Activated CD4-positive, alpha-beta memory T cell treated with anti-CD3 and anti-CD28 coated beads, Interleukin-2, amount 10 ng/mL, durations not matched to agents 7 days and 5 days (primary cell): ENCODE measurements at regions not wholly inside any gene's neighbourhood (a gene's known extent, or its start where the extent isn't known, plus 50 kb on each side); places are given as distances from the start of the nearest gene placed in this dataset.

Source experiments
- CTCF ChIA-PET: fragments of 350-600 bp; sonication (Branson Sonifier 250); formaldehyde crosslinking; loops from one replicate; lab custom pipeline; 2021; ENCODE audit warnings: antibody characterized with exemption, inconsistent platforms; lab: Charles Lee
- POLR2A ChIA-PET: fragments of 350-600 bp; sonication (Branson Sonifier 250); formaldehyde crosslinking; loops from one replicate; lab custom pipeline; 2021; ENCODE audit warnings: antibody characterized with exemption; lab: Charles Lee
- DNase-seq: peaks from one replicate; pipeline ENCODE4 v3.0.0-alpha.2; 2020
- H3K27ac Mint-ChIP-seq: one replicate; pipeline ENCODE4 v1.8.0; 2021; ENCODE audit warnings: mild to moderate bottlenecking, mixed read lengths
- H3K27me3 Mint-ChIP-seq: one replicate; pipeline ENCODE4 v1.8.0; 2021; ENCODE audit warnings: mixed read lengths
- H3K36me3 Mint-ChIP-seq: one replicate; pipeline ENCODE4 v1.8.0; 2021; ENCODE audit warnings: low read depth, mixed read lengths
- H3K4me1 Mint-ChIP-seq: one replicate; pipeline ENCODE4 v1.8.0; 2021; ENCODE audit warnings: mixed read lengths
- H3K4me3 Mint-ChIP-seq: one replicate; pipeline ENCODE4 v1.8.0; 2021; ENCODE audit warnings: mild to moderate bottlenecking, mixed read lengths
- H3K9me3 Mint-ChIP-seq: one replicate; pipeline ENCODE4 v1.8.0; 2021; ENCODE audit warnings: mixed read lengths

DNA sequence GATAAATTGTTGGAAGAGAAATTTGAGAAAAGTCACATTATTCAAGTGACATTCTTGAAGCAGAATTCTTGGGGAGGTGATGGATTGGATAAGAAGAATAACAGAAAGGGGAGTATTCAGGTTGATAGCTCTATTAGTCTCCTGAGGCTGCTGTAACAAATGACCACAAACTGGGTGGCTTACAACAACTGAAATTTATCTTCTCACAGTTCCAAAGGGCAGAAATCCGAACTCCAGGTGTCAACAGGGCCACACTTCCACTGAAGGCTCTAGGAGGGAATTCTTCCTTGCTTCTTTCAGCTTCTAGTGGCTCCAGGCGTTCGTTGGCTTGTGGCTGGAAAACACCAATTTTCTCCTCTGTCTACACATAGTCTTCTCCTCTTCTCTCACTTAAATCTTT lies 99.8 kb downstream of the TES start:
- Mint-ChIP-seq H3K27me3 (peaks cover 7% of the 10 kb centered on the region), H3K9me3 (no peaks in the 10 kb centered on the region), H3K36me3 (no peaks in the 10 kb centered on the region), H3K4me3 (no peak overlapping the region), H3K4me1 (no peaks in the 10 kb centered on the region), H3K27ac (no peak overlapping the region)
- DNase-seq, result no peak
- POLR2A ChIA-PET, result no interaction called here
- CTCF ChIA-PET, result no interaction called here

DNA sequence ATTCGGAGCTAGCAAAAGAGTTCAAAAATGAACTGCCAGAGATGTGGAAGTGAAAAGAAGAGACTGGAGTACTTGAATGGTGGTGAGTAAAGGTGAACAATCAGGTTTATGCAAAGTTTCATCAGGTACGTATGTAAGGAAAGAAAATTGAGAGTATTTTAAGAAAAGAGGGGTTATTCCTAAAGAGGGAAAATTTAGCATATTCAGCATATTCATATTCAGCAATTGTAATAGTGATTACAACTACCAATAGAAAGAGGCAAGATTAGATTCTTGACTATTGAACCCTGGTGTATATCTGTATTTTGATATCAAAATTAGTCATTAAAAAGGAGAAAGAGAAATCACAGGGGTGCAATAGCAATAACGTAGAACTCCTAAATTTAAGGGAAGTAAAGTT lies 100.9 kb downstream of the TES start:
- DNase-seq, result no peak
- no peaks in the 10 kb centered on the region for H3K36me3 Mint-ChIP-seq
- peaks cover under 1% of the 10 kb centered on the region for H3K4me1 Mint-ChIP-seq
- no peak overlapping the region for H3K27ac Mint-ChIP-seq
- H3K27me3 Mint-ChIP-seq, result peaks cover 2% of the 10 kb centered on the region
- no peak overlapping the region for H3K4me3 Mint-ChIP-seq
- ChIA-PET CTCF (no interaction called here), POLR2A (no interaction called here)
- H3K9me3 Mint-ChIP-seq, result no peaks in the 10 kb centered on the region

DNA sequence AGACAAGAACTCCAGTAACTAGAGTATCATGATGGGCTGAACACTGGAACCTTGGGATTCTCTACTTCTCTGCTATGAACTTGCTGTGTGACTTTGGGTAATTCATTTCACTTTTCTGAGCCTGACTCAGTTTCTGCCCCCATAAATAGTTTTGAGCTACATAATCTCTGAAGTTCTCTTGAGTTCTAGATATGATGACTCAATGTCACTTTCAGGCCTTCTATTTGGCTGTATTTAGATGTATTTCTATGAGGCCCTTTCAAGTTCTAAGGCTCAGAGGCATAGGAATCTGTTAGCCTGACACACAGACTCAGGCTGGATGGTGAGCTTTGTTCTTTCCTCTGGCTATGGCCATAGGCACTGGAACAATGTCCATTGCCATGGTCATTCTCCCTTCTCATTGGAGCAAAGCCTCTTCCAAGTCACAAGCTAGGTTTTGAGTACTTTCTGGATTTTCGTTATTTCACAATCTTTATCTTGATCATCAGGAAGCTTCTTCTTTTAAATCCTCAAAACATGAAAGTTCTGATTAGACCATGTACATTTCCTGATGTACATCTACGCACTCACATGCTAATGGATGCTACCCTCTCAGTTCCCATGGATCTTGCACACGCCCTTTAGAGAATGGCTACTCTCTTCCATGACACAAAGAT lies 101.6 kb downstream of the TES start:
- H3K4me3 Mint-ChIP-seq, result no peak overlapping the region

GRCh38 chr7:116315293-116315692 lies 105.0 kb downstream of the TES start:
- CTCF ChIA-PET, result no interaction called here
- DNase-seq, result no peak
- POLR2A ChIA-PET, result no interaction called here
- no peak overlapping the region for H3K4me3 Mint-ChIP-seq
- no peaks in the 10 kb centered on the region for H3K9me3 Mint-ChIP-seq
- H3K27me3 Mint-ChIP-seq, result peaks cover 7% of the 10 kb centered on the region
- H3K27ac Mint-ChIP-seq, result no peak overlapping the region
- no peaks in the 10 kb centered on the region for H3K36me3 Mint-ChIP-seq
- H3K4me1 Mint-ChIP-seq, result peaks cover 13% of the 10 kb centered on the region

More for the DNA sequence above, 101.6 kb downstream of the TES start:
- Mint-ChIP-seq H3K27me3 (peaks cover 2% of the 10 kb centered on the region), H3K4me1 (peaks cover 7% of the 10 kb centered on the region), H3K36me3 (no peaks in the 10 kb centered on the region), H3K27ac (no peak overlapping the region), H3K9me3 (no peaks in the 10 kb centered on the region)
- ChIA-PET POLR2A (no interaction called here), CTCF (no interaction called here)
- no peak for DNase-seq

DNA sequence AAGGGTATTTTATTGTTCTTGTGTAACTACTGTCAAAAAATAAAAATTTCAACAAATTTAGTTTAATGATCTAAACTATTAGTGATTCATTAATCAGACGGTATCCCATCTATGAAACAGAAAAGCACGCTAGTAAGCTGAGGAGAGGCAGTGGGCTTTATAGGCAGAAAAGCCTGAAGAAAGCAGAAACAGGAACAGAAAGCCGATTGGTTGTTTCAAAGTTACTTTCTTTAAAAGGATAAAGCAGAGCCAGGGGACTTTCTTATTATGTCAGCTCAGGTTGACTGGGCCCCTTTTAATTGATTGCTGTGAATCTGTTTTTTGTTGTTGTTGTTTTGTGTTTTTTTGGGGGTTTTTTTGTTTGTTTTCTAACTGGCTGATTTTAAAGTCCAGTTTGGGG lies 105.5 kb downstream of the TES start:
- Mint-ChIP-seq H3K27ac (no peak overlapping the region), H3K36me3 (no peaks in the 10 kb centered on the region), H3K9me3 (no peaks in the 10 kb centered on the region), H3K4me1 (peaks cover 13% of the 10 kb centered on the region), H3K27me3 (peaks cover 7% of the 10 kb centered on the region), H3K4me3 (no peak overlapping the region)
- POLR2A ChIA-PET, result no interaction called here
- no peak for DNase-seq
- CTCF ChIA-PET, result no interaction called here

DNA sequence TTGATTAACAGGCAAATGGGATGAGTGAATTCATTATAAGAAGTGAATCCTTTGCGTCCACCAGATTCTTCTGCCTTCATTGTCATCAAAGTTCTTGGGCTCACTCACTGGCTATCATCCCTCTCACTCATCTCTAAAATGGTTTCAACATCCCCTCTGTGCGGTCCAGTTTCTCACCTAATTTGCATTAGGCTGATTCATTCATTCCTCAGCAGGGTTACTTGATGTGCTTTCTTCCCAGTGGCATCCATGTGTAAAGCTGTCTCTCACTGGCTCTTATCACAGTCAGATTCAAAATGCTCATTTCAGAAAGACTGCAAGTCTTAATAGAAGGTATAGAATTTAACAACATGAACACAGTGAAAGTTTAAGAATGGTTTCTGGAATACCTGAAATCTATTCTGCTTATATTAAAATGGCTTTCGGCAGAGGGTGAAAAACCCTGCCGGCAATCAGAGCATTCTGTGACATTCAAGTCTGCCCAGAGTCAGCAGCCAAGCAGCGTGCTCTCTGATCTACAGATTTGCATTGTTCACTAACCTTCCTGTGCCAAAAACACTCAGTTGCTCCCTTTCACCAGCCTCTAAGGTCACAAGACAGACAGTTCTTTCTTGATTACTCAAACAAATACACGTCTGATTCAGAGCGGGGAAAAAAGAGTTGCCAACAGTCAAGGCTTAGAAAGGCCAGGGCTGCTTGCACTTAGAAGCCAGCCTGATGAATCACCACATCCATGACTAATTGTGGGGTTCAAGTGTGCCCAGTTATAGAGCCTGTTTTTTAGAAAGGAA lies 106.7 kb downstream of the TES start:
- H3K27ac Mint-ChIP-seq, result no peak overlapping the region
- DNase-seq, result peak; percentile 24
- peaks cover 13% of the 10 kb centered on the region for H3K4me1 Mint-ChIP-seq

GRCh38 chr7:116317907-116318306 lies 107.6 kb downstream of the TES start:
- ChIA-PET POLR2A (no interaction called here), CTCF (no interaction called here)
- Mint-ChIP-seq H3K27me3 (peaks cover 9% of the 10 kb centered on the region), H3K4me1 (peaks cover 13% of the 10 kb centered on the region), H3K36me3 (no peaks in the 10 kb centered on the region), H3K4me3 (no peak overlapping the region), H3K27ac (no peak overlapping the region), H3K9me3 (no peaks in the 10 kb centered on the region)
- no peak for DNase-seq

More for the DNA sequence above, 106.7 kb downstream of the TES start:
- POLR2A ChIA-PET, result no interaction called here
- Mint-ChIP-seq H3K27me3 (peaks cover 7% of the 10 kb centered on the region), H3K4me3 (no peak overlapping the region), H3K36me3 (no peaks in the 10 kb centered on the region), H3K9me3 (no peaks in the 10 kb centered on the region)
- CTCF ChIA-PET, result no interaction called here

GRCh38 chr7:116322541-116322940 lies 112.2 kb downstream of the TES start:
- peaks cover 10% of the 10 kb centered on the region for H3K27me3 Mint-ChIP-seq
- DNase-seq, result no peak
- ChIA-PET CTCF (no interaction called here), POLR2A (no interaction called here)
- no peak overlapping the region for H3K27ac Mint-ChIP-seq
- no peaks in the 10 kb centered on the region for H3K36me3 Mint-ChIP-seq
- no peaks in the 10 kb centered on the region for H3K4me1 Mint-ChIP-seq
- H3K4me3 Mint-ChIP-seq, result no peak overlapping the region
- no peaks in the 10 kb centered on the region for H3K9me3 Mint-ChIP-seq

DNA sequence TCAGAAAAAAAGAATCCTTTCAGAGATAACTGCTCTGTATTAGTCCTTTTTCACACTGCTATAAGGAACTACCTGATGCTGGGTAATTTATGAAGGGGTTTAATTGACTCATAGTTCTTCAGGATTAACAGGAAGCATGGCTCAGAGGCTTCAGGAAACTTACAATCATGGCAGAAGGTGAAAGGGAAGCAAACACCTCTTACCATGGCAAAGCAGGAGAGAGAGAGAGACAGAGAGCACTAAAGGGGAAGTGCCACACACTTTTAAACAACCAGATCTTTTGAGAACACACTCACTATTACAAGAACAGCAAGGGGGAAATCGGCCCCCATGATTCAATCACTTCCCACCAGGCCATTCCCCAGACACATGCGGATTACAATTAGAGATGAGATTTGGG lies 114.2 kb downstream of the TES start:
- Mint-ChIP-seq H3K4me3 (no peak overlapping the region), H3K9me3 (no peaks in the 10 kb centered on the region), H3K27me3 (peaks cover 11% of the 10 kb centered on the region), H3K27ac (no peak overlapping the region), H3K4me1 (no peaks in the 10 kb centered on the region), H3K36me3 (no peaks in the 10 kb centered on the region)
- POLR2A ChIA-PET, result no interaction called here
- DNase-seq, result no peak
- CTCF ChIA-PET, result no interaction called here

GRCh38 chr7:116325517-116325916 lies 115.2 kb downstream of the TES start:
- CTCF ChIA-PET, result no interaction called here
- POLR2A ChIA-PET, result no interaction called here
- no peaks in the 10 kb centered on the region for H3K36me3 Mint-ChIP-seq
- no peak overlapping the region for H3K4me3 Mint-ChIP-seq
- no peaks in the 10 kb centered on the region for H3K9me3 Mint-ChIP-seq
- peaks cover 15% of the 10 kb centered on the region for H3K27me3 Mint-ChIP-seq
- H3K27ac Mint-ChIP-seq, result no peak overlapping the region
- no peaks in the 10 kb centered on the region for H3K4me1 Mint-ChIP-seq
- DNase-seq, result no peak

DNA sequence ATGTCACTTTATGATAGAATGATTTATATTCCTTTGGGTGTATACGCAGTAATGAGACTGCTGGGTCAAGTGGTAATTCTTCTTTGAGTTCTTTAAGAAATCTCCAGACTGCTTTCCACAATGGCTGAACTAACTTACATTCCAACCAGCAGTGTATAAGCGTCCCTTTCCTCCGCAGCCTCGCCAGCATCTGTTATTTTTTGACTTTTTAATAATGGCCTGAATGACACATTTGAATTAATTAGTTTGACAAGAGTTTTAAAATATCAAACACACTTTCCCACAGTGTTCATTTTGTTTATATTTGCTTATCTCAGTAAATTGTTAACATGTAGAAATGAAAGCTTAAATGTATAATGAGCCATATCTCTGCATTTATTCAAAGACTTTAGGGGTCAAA lies 116.8 kb downstream of the TES start:
- H3K36me3 Mint-ChIP-seq, result no peaks in the 10 kb centered on the region
- ChIA-PET POLR2A (no interaction called here), CTCF (no interaction called here)
- no peaks in the 10 kb centered on the region for H3K9me3 Mint-ChIP-seq
- no peak overlapping the region for H3K4me3 Mint-ChIP-seq
- no peak for DNase-seq
- H3K27ac Mint-ChIP-seq, result no peak overlapping the region
- no peaks in the 10 kb centered on the region for H3K4me1 Mint-ChIP-seq
- peaks cover 18% of the 10 kb centered on the region for H3K27me3 Mint-ChIP-seq

GRCh38 chr7:116327752-116328151 lies 117.4 kb downstream of the TES start:
- Mint-ChIP-seq H3K4me3 (no peak overlapping the region), H3K4me1 (no peaks in the 10 kb centered on the region), H3K36me3 (no peaks in the 10 kb centered on the region), H3K27ac (no peak overlapping the region), H3K27me3 (peaks cover 16% of the 10 kb centered on the region), H3K9me3 (no peaks in the 10 kb centered on the region)
- POLR2A ChIA-PET, result no interaction called here
- DNase-seq, result no peak
- CTCF ChIA-PET, result no interaction called here

DNA sequence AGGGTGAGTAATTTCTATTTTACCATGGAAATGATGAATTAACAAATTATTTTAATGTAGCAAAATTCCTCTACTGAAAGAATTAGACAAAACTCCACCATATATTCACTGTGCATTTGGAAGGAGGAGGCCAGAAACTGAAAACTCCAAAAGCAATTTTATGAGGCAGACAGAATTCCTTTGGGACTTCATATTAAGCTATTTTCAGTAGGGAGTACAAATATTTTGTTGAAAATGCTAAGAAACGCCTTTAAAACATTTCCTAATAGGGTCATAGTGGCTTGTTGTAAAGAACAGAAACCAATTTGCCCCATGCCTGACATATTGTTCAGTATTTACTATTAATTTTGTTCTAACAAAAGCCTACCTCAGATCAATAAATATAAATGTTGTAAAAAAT lies 117.8 kb downstream of the TES start:
- Mint-ChIP-seq H3K27ac (no peak overlapping the region), H3K4me1 (no peaks in the 10 kb centered on the region), H3K9me3 (no peaks in the 10 kb centered on the region), H3K4me3 (no peak overlapping the region), H3K36me3 (no peaks in the 10 kb centered on the region), H3K27me3 (peaks cover 16% of the 10 kb centered on the region)
- POLR2A ChIA-PET, result no interaction called here
- DNase-seq, result no peak
- CTCF ChIA-PET, result no interaction called here
